ENCODE measurements at regions not wholly inside any gene's neighbourhood (a gene's known extent, or its start where the extent isn't known, plus 50 kb on each side); places are given as distances from the start of the nearest gene placed in this dataset.

GRCh38 chr2:116491292-116491691 is 1323.2 kb upstream of the DDX18 start:
- Histone ChIP-seq H3K27me3 (ENCODE audit: insufficient read depth, low read depth, severe bottlenecking) (peaks cover 27% of the 10 kb centered on the region), H3K27ac (no peak overlapping the region), H3K36me3 (no peaks in the 10 kb centered on the region), H3K9me3 (ENCODE audit: severe bottlenecking) (no peaks in the 10 kb centered on the region), H3K4me3 (ENCODE audit: low read depth, low read length) (no peak overlapping the region)
- no peak for DNase-seq
- TF ChIP-seq, protein P1, sequence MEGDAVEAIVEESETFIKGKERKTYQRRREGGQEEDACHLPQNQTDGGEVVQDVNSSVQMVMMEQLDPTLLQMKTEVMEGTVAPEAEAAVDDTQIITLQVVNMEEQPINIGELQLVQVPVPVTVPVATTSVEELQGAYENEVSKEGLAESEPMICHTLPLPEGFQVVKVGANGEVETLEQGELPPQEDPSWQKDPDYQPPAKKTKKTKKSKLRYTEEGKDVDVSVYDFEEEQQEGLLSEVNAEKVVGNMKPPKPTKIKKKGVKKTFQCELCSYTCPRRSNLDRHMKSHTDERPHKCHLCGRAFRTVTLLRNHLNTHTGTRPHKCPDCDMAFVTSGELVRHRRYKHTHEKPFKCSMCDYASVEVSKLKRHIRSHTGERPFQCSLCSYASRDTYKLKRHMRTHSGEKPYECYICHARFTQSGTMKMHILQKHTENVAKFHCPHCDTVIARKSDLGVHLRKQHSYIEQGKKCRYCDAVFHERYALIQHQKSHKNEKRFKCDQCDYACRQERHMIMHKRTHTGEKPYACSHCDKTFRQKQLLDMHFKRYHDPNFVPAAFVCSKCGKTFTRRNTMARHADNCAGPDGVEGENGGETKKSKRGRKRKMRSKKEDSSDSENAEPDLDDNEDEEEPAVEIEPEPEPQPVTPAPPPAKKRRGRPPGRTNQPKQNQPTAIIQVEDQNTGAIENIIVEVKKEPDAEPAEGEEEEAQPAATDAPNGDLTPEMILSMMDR (IDR thresholded peaks at IDR 0.05; ENCODE audit: low read depth, low read length), result no peak

- no peak overlapping the region for H3K4me3 ChIP-seq (ENCODE audit: low read depth, low read length)
- TF ChIP-seq, protein P1 (IDR thresholded peaks at IDR 0.05; ENCODE audit: low read depth, low read length), result no peak
- no peak for DNase-seq
- H3K9me3 ChIP-seq (ENCODE audit: severe bottlenecking), result no peaks in the 10 kb centered on the region
- H3K36me3 ChIP-seq, result no peaks in the 10 kb centered on the region
- H3K27me3 ChIP-seq (ENCODE audit: insufficient read depth, low read depth, severe bottlenecking), result peaks cover 35% of the 10 kb centered on the region
- H3K27ac ChIP-seq, result no peak overlapping the region
These were observed 1315.1 kb upstream of the DDX18 start for GRCh38 chr2:116499389-116499788.

- Histone ChIP-seq H3K9me3 (ENCODE audit: severe bottlenecking) (no peaks in the 10 kb centered on the region), H3K4me3 (ENCODE audit: low read depth, low read length) (no peak overlapping the region), H3K27me3 (ENCODE audit: insufficient read depth, low read depth, severe bottlenecking) (peaks cover 23% of the 10 kb centered on the region), H3K36me3 (no peaks in the 10 kb centered on the region), H3K27ac (no peak overlapping the region)
- TF ChIP-seq, protein P1 (IDR thresholded peaks at IDR 0.05; ENCODE audit: low read depth, low read length), result peak; percentile 50
- peak; percentile 5 for DNase-seq
These were observed 1304.3 kb upstream of the DDX18 start for GRCh38 chr2:116510117-116510671.

DNA sequence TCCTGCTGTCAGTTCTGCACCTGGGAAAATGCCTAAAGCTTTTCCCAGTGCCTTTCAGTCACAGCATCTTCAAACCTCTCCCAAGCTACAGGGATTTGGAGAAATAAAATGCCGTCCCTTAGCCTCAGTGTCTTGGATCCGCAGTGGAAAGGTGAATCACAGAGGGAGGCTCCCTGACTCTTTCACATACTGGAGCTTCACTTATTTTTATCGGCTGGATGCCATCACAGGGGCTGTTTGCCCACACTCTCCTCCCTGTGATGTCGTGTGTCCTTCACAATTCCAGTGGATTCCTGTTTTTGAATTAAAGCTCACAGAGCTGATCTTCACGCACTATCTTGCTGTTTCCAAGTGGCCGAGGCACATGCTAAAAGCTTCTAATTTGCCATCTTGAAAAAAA is 1303.1 kb upstream of the DDX18 start:
- Histone ChIP-seq H3K27ac (no peak overlapping the region), H3K27me3 (ENCODE audit: insufficient read depth, low read depth, severe bottlenecking) (peaks cover 23% of the 10 kb centered on the region), H3K36me3 (no peaks in the 10 kb centered on the region), H3K9me3 (ENCODE audit: severe bottlenecking) (no peaks in the 10 kb centered on the region), H3K4me3 (ENCODE audit: low read depth, low read length) (no peak overlapping the region)
- no peak for DNase-seq
- TF ChIP-seq, protein P1 (IDR thresholded peaks at IDR 0.05; ENCODE audit: low read depth, low read length), result no peak

- H3K4me3 ChIP-seq (ENCODE audit: low read depth, low read length), result no peak overlapping the region
- no peak overlapping the region for H3K27ac ChIP-seq
- TF ChIP-seq, protein P1 (IDR thresholded peaks at IDR 0.05; ENCODE audit: low read depth, low read length), result no peak
- no peak for DNase-seq
- H3K27me3 ChIP-seq (ENCODE audit: insufficient read depth, low read depth, severe bottlenecking), result peaks cover 26% of the 10 kb centered on the region
- no peaks in the 10 kb centered on the region for H3K9me3 ChIP-seq (ENCODE audit: severe bottlenecking)
- H3K36me3 ChIP-seq, result no peaks in the 10 kb centered on the region
These were observed 1300.5 kb upstream of the DDX18 start for GRCh38 chr2:116513991-116514390.

DNA sequence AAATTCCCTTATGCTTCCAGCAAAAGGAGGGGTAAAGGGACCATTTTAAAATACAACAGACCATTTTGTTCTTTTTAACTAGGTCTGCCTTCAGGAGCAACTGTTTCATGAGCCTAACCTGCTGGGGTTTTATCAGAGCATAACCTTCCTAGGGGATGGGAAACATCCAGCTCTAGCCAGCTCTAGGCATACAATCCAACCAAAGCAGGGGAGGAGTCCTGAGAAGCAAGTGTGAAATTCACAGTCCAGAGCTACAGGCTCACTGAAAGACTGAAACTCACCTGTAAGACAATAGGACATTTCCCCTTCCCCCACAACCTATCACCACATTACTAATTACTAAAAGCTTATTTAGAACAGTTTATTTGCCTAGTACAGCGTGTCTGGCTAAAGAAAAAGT is 1296.6 kb upstream of the DDX18 start:
- no peak overlapping the region for H3K27ac ChIP-seq
- H3K36me3 ChIP-seq, result no peaks in the 10 kb centered on the region
- no peak for DNase-seq
- H3K9me3 ChIP-seq (ENCODE audit: severe bottlenecking), result no peaks in the 10 kb centered on the region
- no peak overlapping the region for H3K4me3 ChIP-seq (ENCODE audit: low read depth, low read length)
- TF ChIP-seq, protein P1 (IDR thresholded peaks at IDR 0.05; ENCODE audit: low read depth, low read length), result no peak
- H3K27me3 ChIP-seq (ENCODE audit: insufficient read depth, low read depth, severe bottlenecking), result peaks cover 32% of the 10 kb centered on the region

Measured in WERI-Rb-1 (cell line).